ENCODE measurements at regions not wholly inside any gene's neighbourhood (a gene's known extent, or its start where the extent isn't known, plus 50 kb on each side); places are given as distances from the start of the nearest gene placed in this dataset.

DNA sequence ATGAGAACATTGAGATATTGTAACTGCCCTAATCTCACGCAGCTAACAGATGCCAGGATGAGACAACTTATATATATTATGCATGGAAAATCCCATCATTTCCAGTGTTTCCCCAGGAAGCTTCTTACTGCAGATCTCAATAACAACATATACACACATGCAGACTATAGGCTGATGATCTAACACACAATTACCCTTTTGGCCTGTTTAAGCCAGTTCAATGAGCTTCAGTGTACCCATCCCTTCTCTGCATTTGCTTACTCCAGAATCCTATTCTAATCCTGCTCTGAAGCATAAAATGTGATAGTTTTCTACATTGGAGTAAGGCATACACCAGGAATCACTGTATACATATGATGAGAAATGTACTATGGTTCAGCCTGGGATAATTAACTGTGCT lies 489.4 kb downstream of the SUCLA2 start:
- Histone ChIP-seq H4K20me1 (ENCODE audit: insufficient read depth, low read length) (no peaks in the 10 kb centered on the region), H3K9me3 (ENCODE audit: control insufficient read depth, insufficient read depth, low read length) (peaks cover 2% of the 10 kb centered on the region; the same call in 1 of the 2 replicates), H2BK20ac (ENCODE audit: low read depth, low read length) (no peak overlapping the region), H4K8ac (ENCODE audit: low read depth in 2 of 2, low read length in 2 of 2) (no peak overlapping the region), H2AK9ac (replicated peaks; ENCODE audit: low read depth, low read length, poor library complexity) (no peak overlapping the region), H3K27me3 (ENCODE audit: control insufficient read depth, insufficient read depth, low read length) (no peaks in the 10 kb centered on the region), H3K18ac (ENCODE audit: low read depth, low read length) (no peak overlapping the region), H3K14ac (replicated peaks; ENCODE audit: low read depth, low read length) (no peak overlapping the region), H3K79me1 (ENCODE audit: low read depth in 1 of 2, low read length in 2 of 2) (no peaks in the 10 kb centered on the region), H2BK120ac (ENCODE audit: low read depth, low read length) (no peak overlapping the region), H3K4me2 (ENCODE audit: low read depth, low read length) (no peak overlapping the region), H4K5ac (ENCODE audit: low read depth, low read length) (no peak overlapping the region), H3K36me3 (ENCODE audit: control insufficient read depth, insufficient read depth, low read length) (no peaks in the 10 kb centered on the region), H2BK5ac (ENCODE audit: low read depth, low read length, poor library complexity, severe bottlenecking) (no peak overlapping the region), H2BK15ac (ENCODE audit: low read depth, low read length) (no peak overlapping the region), H2AK5ac (ENCODE audit: low read depth, low read length) (no peak overlapping the region), H3K4me3 (ENCODE audit: insufficient read depth, low read depth, low read length) (no peak overlapping the region), H3K23ac (ENCODE audit: low read depth, low read length) (no peak overlapping the region), H3K4ac (ENCODE audit: low read depth, low read length) (no peak overlapping the region), H3K9me1 (ENCODE audit: insufficient read depth, low read length) (no peaks in the 10 kb centered on the region), H4K91ac (ENCODE audit: insufficient read depth, low read depth, low read length) (no peak overlapping the region), H3K9ac (ENCODE audit: low read depth, low read length) (no peak overlapping the region), H3K56ac (ENCODE audit: extremely low read depth, insufficient read depth, low read length) (no peak overlapping the region), H3K27ac (ENCODE audit: insufficient read depth, low read length) (no peak overlapping the region), H3K4me1 (ENCODE audit: control insufficient read depth, insufficient read depth, low read length) (no peaks in the 10 kb centered on the region), H2AFZ (replicated peaks; ENCODE audit: low read length, poor library complexity) (no peak overlapping the region)
- in situ Hi-C loops (cut with MboI; ENCODE audit: low sequenced_read_pairs) (no loop called here), dilution Hi-C loops (cut with HindIII; ENCODE audit: low sequenced_read_pairs, unreplicated experiment) (no loop called here), intact Hi-C loops (cut with micrococcal nuclease) (no loop called here)
- no peak for TF ChIP-seq RCOR1 (IDR thresholded peaks at IDR 0.05; ENCODE audit: insufficient replicate concordance, low read length)
- no peak for TF ChIP-seq CHD1 (IDR thresholded peaks at IDR 0.05; ENCODE audit: low read depth, low read length)
- TF ChIP-seq NFE2L2 (IDR thresholded peaks at IDR 0.05; ENCODE audit: low read depth, low read length): no peak
- TF ChIP-seq RAD21 (IDR thresholded peaks at IDR 0.05; ENCODE audit: low read length): no peak
- POLR2A ChIA-PET (ENCODE audit: unreplicated experiment): no interaction called here
- DNase-seq: no peak
- BruUV-seq (replicated peaks): no TSS peak
- no peak for ATAC-seq (ENCODE audit: low read depth)
- WGBS, 2 experiments (ENCODE audit: extremely low coverage in 2 of 2, insufficient read length in 1 of 2): no CpG with 5 or more reads among the region's 1 CpG
- CTCF ChIA-PET: no interaction called here
